ENCODE measurements at regions not wholly inside any gene's neighbourhood (a gene's known extent, or its start where the extent isn't known, plus 50 kb on each side); places are given as distances from the start of the nearest gene placed in this dataset.

DNA sequence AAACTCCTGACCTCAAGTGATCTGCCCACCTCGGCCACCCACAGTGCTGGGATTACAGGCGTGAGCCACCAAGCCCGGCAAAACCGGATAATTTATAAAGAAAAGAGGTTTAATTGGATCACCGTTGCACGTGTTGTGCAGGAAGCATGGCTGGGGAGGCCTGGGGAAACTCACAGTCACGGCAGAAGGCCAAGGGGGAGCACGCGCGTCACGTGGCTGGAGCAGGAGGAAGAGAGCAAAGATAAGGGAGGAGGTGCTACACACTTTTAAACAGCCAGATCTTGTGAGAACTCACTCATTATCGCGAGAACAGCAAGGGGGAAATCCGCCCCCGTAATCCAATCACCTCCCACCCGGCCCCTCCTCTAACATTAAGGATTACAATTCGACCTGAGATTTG is 177.9 kb upstream of the TENM3 start:
- TF ChIP-seq ZNF274 (IDR thresholded peaks at IDR 0.05; ENCODE audit: low read depth, low read length) (no peak), YY1 (IDR thresholded peaks at IDR 0.05; ENCODE audit: insufficient read depth, insufficient read length) (no peak)

All from NT2/D1 (cell line).